ENCODE measurements at regions not wholly inside any gene's neighbourhood (a gene's known extent, or its start where the extent isn't known, plus 50 kb on each side); places are given as distances from the start of the nearest gene placed in this dataset.

DNA sequence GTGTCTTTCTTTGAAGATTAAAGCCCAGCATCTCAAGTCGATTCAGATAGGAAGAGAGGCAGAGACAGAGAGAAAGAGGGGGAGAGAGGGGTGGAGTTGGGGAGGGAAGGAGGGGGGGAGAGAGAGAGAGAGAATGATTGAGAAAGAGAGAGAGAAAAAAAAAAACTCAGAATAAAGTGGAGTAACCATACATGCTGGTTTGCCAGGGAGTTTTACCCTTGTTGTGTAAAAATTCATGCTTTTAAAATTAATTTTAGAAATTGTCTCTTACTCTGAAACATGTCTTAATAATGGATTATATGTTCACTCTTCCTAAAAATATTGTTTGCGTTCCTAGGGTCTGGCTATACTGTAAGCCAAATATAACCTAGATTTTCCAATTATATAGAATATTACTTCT is 908.5 kb downstream of the DSC3 start:
- H3K27me3 ChIP-seq (ENCODE audit: low read depth) = no peaks in the 10 kb centered on the region
- no peaks in the 10 kb centered on the region for H3K4me1 ChIP-seq
- DNase-seq (no peak), ATAC-seq (no peak)
- intact Hi-C loops (cut with DNase I) = no loop called here
- H3K9me3 ChIP-seq = no peaks in the 10 kb centered on the region
- no peaks in the 10 kb centered on the region for H3K36me3 ChIP-seq
- TF ChIP-seq, protein P1, sequence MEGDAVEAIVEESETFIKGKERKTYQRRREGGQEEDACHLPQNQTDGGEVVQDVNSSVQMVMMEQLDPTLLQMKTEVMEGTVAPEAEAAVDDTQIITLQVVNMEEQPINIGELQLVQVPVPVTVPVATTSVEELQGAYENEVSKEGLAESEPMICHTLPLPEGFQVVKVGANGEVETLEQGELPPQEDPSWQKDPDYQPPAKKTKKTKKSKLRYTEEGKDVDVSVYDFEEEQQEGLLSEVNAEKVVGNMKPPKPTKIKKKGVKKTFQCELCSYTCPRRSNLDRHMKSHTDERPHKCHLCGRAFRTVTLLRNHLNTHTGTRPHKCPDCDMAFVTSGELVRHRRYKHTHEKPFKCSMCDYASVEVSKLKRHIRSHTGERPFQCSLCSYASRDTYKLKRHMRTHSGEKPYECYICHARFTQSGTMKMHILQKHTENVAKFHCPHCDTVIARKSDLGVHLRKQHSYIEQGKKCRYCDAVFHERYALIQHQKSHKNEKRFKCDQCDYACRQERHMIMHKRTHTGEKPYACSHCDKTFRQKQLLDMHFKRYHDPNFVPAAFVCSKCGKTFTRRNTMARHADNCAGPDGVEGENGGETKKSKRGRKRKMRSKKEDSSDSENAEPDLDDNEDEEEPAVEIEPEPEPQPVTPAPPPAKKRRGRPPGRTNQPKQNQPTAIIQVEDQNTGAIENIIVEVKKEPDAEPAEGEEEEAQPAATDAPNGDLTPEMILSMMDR (IDR thresholded peaks at IDR 0.05) = no peak
- no peak overlapping the region for H3K4me3 ChIP-seq
- no peak overlapping the region for H3K27ac ChIP-seq

DNA sequence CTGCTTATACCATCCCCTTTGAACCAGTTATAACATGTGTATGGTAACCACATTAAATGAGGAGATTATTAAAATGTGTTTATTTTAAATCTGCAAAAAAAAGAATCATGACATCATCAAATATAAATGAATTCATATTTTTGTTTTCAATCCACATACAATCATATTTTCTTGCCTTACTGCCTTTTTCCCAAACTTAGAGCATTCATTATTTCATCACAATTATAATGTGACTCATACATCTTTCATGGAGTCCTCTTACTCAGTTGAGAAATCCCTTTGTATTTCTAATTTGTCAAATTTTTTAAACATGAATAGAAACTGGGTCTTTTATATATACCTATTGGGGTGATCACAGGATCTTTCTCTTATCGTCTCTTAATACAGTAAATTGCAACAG is 909.6 kb downstream of the DSC3 start:
- no peaks in the 10 kb centered on the region for H3K27me3 ChIP-seq (ENCODE audit: low read depth)
- no peaks in the 10 kb centered on the region for H3K36me3 ChIP-seq
- DNase-seq = no peak
- intact Hi-C loops (cut with DNase I) = no loop called here
- no peak overlapping the region for H3K4me3 ChIP-seq
- no peaks in the 10 kb centered on the region for H3K9me3 ChIP-seq
- no peaks in the 10 kb centered on the region for H3K4me1 ChIP-seq
- no peak overlapping the region for H3K27ac ChIP-seq
- no peak for ATAC-seq
- TF ChIP-seq, protein P1 (IDR thresholded peaks at IDR 0.05) = no peak

DNA sequence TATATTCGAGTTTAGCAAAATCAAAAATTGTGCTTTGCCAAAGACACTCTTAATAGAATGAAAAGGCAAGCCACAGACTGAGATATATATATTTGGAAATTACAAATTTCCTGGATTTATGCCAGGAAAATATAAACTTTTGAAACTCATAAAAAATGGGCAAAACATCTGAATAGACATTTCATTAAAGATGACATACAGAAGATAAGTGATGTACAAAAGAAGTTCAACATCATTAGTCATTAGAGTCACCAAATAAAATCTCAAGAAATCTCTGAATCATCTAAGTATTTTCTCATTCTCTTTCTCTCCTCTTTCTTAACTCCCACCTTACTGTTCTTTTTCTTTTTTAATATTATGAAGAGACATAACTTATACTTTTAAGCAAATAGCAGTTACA is 921.1 kb downstream of the DSC3 start:
- intact Hi-C loops (cut with DNase I) = no loop called here
- Histone ChIP-seq H3K4me1 (no peaks in the 10 kb centered on the region), H3K27ac (no peak overlapping the region), H3K27me3 (ENCODE audit: low read depth) (no peaks in the 10 kb centered on the region), H3K4me3 (no peak overlapping the region), H3K36me3 (no peaks in the 10 kb centered on the region), H3K9me3 (no peaks in the 10 kb centered on the region)
- DNase-seq (no peak), ATAC-seq (no peak)
- TF ChIP-seq, protein P1 (IDR thresholded peaks at IDR 0.05) = no peak

DNA sequence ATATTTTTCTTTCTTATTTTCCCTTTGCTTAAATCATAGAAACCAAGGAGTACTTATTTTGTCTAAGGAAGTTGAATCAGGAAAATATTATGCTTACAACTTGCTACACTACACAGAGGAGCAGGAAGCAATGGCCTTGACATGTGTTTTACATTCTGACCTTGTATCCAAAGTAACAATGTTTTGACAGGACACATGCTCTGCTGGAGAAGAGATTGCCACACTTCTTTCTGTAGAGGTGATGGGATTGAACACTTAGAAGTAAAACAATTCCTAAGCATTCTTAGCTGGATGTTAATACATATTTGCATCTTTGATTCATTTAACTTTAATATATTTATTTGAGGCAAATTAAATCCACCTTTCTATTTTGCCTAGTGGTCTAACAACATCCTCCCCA is 929.1 kb downstream of the DSC3 start:
- H3K4me3 ChIP-seq = no peak overlapping the region
- DNase-seq (no peak), ATAC-seq (no peak)
- H3K27ac ChIP-seq = no peak overlapping the region
- H3K36me3 ChIP-seq = no peaks in the 10 kb centered on the region
- no peaks in the 10 kb centered on the region for H3K4me1 ChIP-seq
- intact Hi-C loops (cut with DNase I) = no loop called here
- TF ChIP-seq, protein P1 (IDR thresholded peaks at IDR 0.05) = no peak
- no peaks in the 10 kb centered on the region for H3K9me3 ChIP-seq
- no peaks in the 10 kb centered on the region for H3K27me3 ChIP-seq (ENCODE audit: low read depth)

DNA sequence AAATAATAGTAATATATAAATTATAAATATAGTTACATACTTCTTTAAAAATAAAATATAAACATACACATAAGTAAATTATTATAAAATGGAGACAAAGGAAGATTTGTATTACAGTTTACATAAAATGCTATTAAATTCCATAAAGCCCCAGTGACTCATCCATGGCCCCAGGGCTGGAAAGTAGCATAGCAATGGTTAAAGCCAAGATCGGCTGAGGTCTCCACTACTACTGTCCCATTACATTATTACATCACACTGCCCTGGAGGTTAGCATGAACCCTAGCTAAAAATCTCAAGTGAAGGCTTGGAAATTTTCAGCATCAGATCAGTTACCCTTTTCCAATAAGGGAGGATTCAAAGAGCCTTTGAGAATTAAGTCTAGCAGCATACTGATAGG is 936.2 kb downstream of the DSC3 start:
- no peak overlapping the region for H3K4me3 ChIP-seq
- H3K27me3 ChIP-seq (ENCODE audit: low read depth) = no peaks in the 10 kb centered on the region
- DNase-seq (no peak), ATAC-seq (no peak)
- no peak overlapping the region for H3K27ac ChIP-seq
- TF ChIP-seq, protein P1 (IDR thresholded peaks at IDR 0.05) = no peak
- intact Hi-C loops (cut with DNase I) = no loop called here
- H3K4me1 ChIP-seq = no peaks in the 10 kb centered on the region
- H3K9me3 ChIP-seq = no peaks in the 10 kb centered on the region
- no peaks in the 10 kb centered on the region for H3K36me3 ChIP-seq

DNA sequence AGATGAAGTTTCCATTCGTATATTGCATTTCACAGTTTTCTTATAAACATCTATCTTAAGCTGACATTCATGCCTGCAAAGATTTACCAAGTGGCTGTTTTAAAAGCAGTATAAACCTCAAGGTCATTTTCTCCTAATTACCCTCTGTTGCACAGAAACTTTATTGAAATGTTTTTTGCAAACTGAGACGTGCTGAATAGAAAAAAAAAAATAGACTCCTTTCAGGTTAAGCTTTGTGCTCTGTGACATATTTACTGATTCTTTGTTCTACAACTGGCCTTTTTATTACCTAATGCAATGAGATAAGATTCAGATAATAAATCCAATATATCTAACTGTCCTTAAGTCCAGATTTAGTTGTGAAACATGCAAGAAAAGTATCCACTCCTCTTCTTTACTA is 938.7 kb downstream of the DSC3 start:
- DNase-seq (no peak), ATAC-seq (no peak)
- TF ChIP-seq, protein P1 (IDR thresholded peaks at IDR 0.05) = no peak
- H3K9me3 ChIP-seq = no peaks in the 10 kb centered on the region
- H3K36me3 ChIP-seq = no peaks in the 10 kb centered on the region
- H3K27me3 ChIP-seq (ENCODE audit: low read depth) = no peaks in the 10 kb centered on the region
- intact Hi-C loops (cut with DNase I) = no loop called here
- no peak overlapping the region for H3K4me3 ChIP-seq
- no peaks in the 10 kb centered on the region for H3K4me1 ChIP-seq
- H3K27ac ChIP-seq = no peak overlapping the region

All from lower lobe of right lung (tissue), 2 donors.